OCI-LY7 (cell line): ENCODE measurements at regions not wholly inside any gene's neighbourhood (a gene's known extent, or its start where the extent isn't known, plus 50 kb on each side); places are given as distances from the start of the nearest gene placed in this dataset.

ENCODE experiments used
- BruUV-seq: library from RNA; stranded (reverse); fragments of 400-500 nt; replicated peaks from 2 replicates; lab custom pipeline; 2021; lab: Mats Ljungman, UMichigan
- CTCF ChIA-PET: fragments of 300-600 bp; sonication (Branson Sonifier 250); formaldehyde crosslinking; loops from one replicate; lab custom pipeline; 2022; ENCODE audit warnings: antibody characterized with exemption; ENCODE audit not compliant: unreplicated experiment; lab: Charles Lee
- POLR2A ChIA-PET: fragments of 300-600 bp; sonication (Branson Sonifier 250); formaldehyde crosslinking; loops from one replicate; lab custom pipeline; 2022; ENCODE audit warnings: antibody characterized with exemption; lab: Charles Lee
- DNase-seq: peaks from one replicate; pipeline ENCODE4 v3.0.0-alpha.2; 2015; ENCODE audit warnings: low spot score
- H2AFZ ChIP-seq: fragments of 200-600 bp; sonication (generic), shearing (Covaris generic); 2 replicates; pipeline ENCODE4 v1.6.1; 2014; ENCODE audit warnings: mild to moderate bottlenecking, antibody characterized with exemption, low read length, moderate library complexity
- H3K27ac ChIP-seq: fragments of 200-600 bp; sonication (generic); 2 replicates; pipeline ENCODE4 v1.5.1; 2014; ENCODE audit warnings: mixed run types, low read depth, mild to moderate bottlenecking, moderate library complexity, low read length, inconsistent platforms; ENCODE audit not compliant: poor library complexity, severe bottlenecking
- H3K36me3 ChIP-seq: fragments of 200-600 bp; sonication (generic); 2 replicates; pipeline ENCODE4 v1.6.1; 2014; ENCODE audit warnings: mild to moderate bottlenecking, antibody characterized with exemption, low read length, moderate library complexity, mixed read lengths; ENCODE audit not compliant: insufficient read depth
- H3K4me1 ChIP-seq: fragments of 200-600 bp; sonication (generic); 2 replicates; pipeline ENCODE4 v1.5.1; 2014; ENCODE audit warnings: mild to moderate bottlenecking, low read length; ENCODE audit not compliant: insufficient read depth, poor library complexity, severe bottlenecking
- H3K4me2 ChIP-seq: fragments of 200-600 bp; sonication (generic); 2 replicates; pipeline ENCODE4 v1.6.1; 2014; ENCODE audit warnings: mild to moderate bottlenecking, low read length
- H3K4me3 ChIP-seq: fragments of 200-600 bp; sonication (generic); 2 replicates; pipeline ENCODE4 v1.5.1; 2014; ENCODE audit warnings: mild to moderate bottlenecking, low read depth, low read length; ENCODE audit not compliant: poor library complexity, severe bottlenecking
- H3K79me2 ChIP-seq: fragments of 200-600 bp; sonication (generic); 2 replicates; pipeline ENCODE4 v1.6.1; 2016; ENCODE audit warnings: low read depth, mild to moderate bottlenecking, low read length, moderate library complexity, mixed read lengths; ENCODE audit not compliant: insufficient read depth
- H3K9me2 ChIP-seq: fragments of 200-600 bp; sonication (generic); 2 replicates; pipeline ENCODE4 v1.6.1; 2016; ENCODE audit warnings: mild to moderate bottlenecking, low read length, mixed read lengths; ENCODE audit not compliant: insufficient read depth
- H3K9me3 ChIP-seq: fragments of 200-600 bp; sonication (generic); 2 replicates; pipeline ENCODE4 v1.6.1; 2014; ENCODE audit warnings: mild to moderate bottlenecking, mixed run types, low read length, mixed read lengths
- H4K20me1 ChIP-seq: fragments of 200-600 bp; sonication (generic); 2 replicates; pipeline ENCODE4 v1.6.1; 2014; ENCODE audit warnings: mild to moderate bottlenecking, antibody characterized with exemption, low read length, moderate library complexity, mixed read lengths; ENCODE audit not compliant: insufficient read depth
- CTCF ChIP-seq: fragments of 200-600 bp; sonication (generic); conservative IDR thresholded peaks from 2 replicates; pipeline ENCODE4 v1.5.1; 2014; ENCODE audit warnings: mild to moderate bottlenecking, antibody characterized with exemption, low read length, moderate library complexity, mixed read lengths
- EZH2phosphoT487 ChIP-seq: fragments of 200-600 bp; sonication (generic); IDR thresholded peaks from 2 replicates; pipeline ENCODE4 v1.6.1; 2018; ENCODE audit warnings: low read depth, borderline replicate concordance, mild to moderate bottlenecking, mixed run types, antibody characterized with exemption, low read length, moderate library complexity, mixed read lengths
- intact Hi-C: fragments of 100-400 bp; cut with micrococcal nuclease; formaldehyde crosslinking; loops from one replicate; pipeline ENCODE4 v1.10.0; 2022; ENCODE audit not compliant: unreplicated experiment

GRCh38 chr2:149733936-149734685, 146.5 kb upstream of the MMADHC start:
- Histone ChIP-seq H3K4me3 (no peak overlapping the region), H3K4me2 (no peak overlapping the region), H3K9me3 (no peaks in the 10 kb centered on the region), H4K20me1 (no peaks in the 10 kb centered on the region), H3K36me3 (no peaks in the 10 kb centered on the region), H2AFZ (no peak overlapping the region), H3K4me1 (no peaks in the 10 kb centered on the region), H3K27ac (no peak overlapping the region), H3K79me2 (no peaks in the 10 kb centered on the region), H3K9me2 (no peaks in the 10 kb centered on the region)
- intact Hi-C loops = no loop called here
- no TSS peak for BruUV-seq
- CTCF ChIA-PET = no interaction called here
- TF ChIP-seq CTCF (no peak), EZH2phosphoT487 (no peak)
- POLR2A ChIA-PET = interaction anchor here (0.6 to 0.7 kb wide), 2 partner anchors 49 to 652 kb away, joined by 3 read pairs; no protein-coding TSS in a partner anchor
- DNase-seq = no peak

GRCh38 chr2:149732730-149733290, 145.2 kb upstream of the MMADHC start:
- Histone ChIP-seq H4K20me1 (no peaks in the 10 kb centered on the region), H3K9me2 (no peaks in the 10 kb centered on the region), H3K79me2 (no peaks in the 10 kb centered on the region), H3K4me2 (no peak overlapping the region), H3K9me3 (no peaks in the 10 kb centered on the region), H2AFZ (no peak overlapping the region), H3K27ac (no peak overlapping the region), H3K4me3 (no peak overlapping the region), H3K4me1 (no peaks in the 10 kb centered on the region), H3K36me3 (no peaks in the 10 kb centered on the region)
- ChIA-PET POLR2A (no interaction called here), CTCF (no interaction called here)
- no TSS peak for BruUV-seq
- intact Hi-C loops = no loop called here
- DNase-seq = no peak
- no peak for TF ChIP-seq CTCF

- no peak overlapping the region for H2AFZ ChIP-seq
- intact Hi-C loops = no loop called here
- ChIA-PET POLR2A (no interaction called here), CTCF (no interaction called here)
- no peaks in the 10 kb centered on the region for H4K20me1 ChIP-seq
- H3K79me2 ChIP-seq = no peaks in the 10 kb centered on the region
- no peak overlapping the region for H3K27ac ChIP-seq
- H3K9me3 ChIP-seq = no peaks in the 10 kb centered on the region
- BruUV-seq = no TSS peak
- no peaks in the 10 kb centered on the region for H3K9me2 ChIP-seq
- no peaks in the 10 kb centered on the region for H3K4me1 ChIP-seq
- no peak for DNase-seq
- no peak overlapping the region for H3K4me3 ChIP-seq
- no peak overlapping the region for H3K4me2 ChIP-seq
- no peak for TF ChIP-seq EZH2phosphoT487
- no peak for TF ChIP-seq CTCF
- no peaks in the 10 kb centered on the region for H3K36me3 ChIP-seq
Observed at GRCh38 chr2:149732001-149732685, 144.6 kb upstream of the MMADHC start.
